ENCODE measurements at regions not wholly inside any gene's neighbourhood (a gene's known extent, or its start where the extent isn't known, plus 50 kb on each side); places are given as distances from the start of the nearest gene placed in this dataset.

GRCh38 chr3:178193846-178194245, 342.4 kb upstream of the KCNMB2 start:
- no peak for TF ChIP-seq CTCF (IDR thresholded peaks at IDR 0.05; ENCODE audit: unreplicated experiment in 3 of 3)
- Mint-ChIP-seq H3K4me3 (no peak overlapping the region), H3K36me3 (ENCODE audit: low read depth) (peaks cover 3% of the 10 kb centered on the region), H3K4me1 (no peaks in the 10 kb centered on the region), H3K27me3 (ENCODE audit: low read depth) (no peaks in the 10 kb centered on the region), H3K9me3 (peaks cover 7% of the 10 kb centered on the region), H3K27ac (no peak overlapping the region)

GRCh38 chr3:178194539-178194938, 341.7 kb upstream of the KCNMB2 start:
- no peaks in the 10 kb centered on the region for H3K4me1 Mint-ChIP-seq
- H3K36me3 Mint-ChIP-seq (ENCODE audit: low read depth) = peaks cover 3% of the 10 kb centered on the region
- H3K4me3 Mint-ChIP-seq = no peak overlapping the region
- H3K27me3 Mint-ChIP-seq (ENCODE audit: low read depth) = no peaks in the 10 kb centered on the region
- TF ChIP-seq CTCF (IDR thresholded peaks at IDR 0.05; ENCODE audit: unreplicated experiment in 3 of 3) = no peak
- no peak overlapping the region for H3K27ac Mint-ChIP-seq
- peaks cover 7% of the 10 kb centered on the region for H3K9me3 Mint-ChIP-seq

GRCh38 chr3:178195824-178196223, 340.4 kb upstream of the KCNMB2 start:
- Mint-ChIP-seq H3K4me3 (no peak overlapping the region), H3K27me3 (ENCODE audit: low read depth) (no peaks in the 10 kb centered on the region), H3K27ac (no peak overlapping the region), H3K36me3 (ENCODE audit: low read depth) (peaks cover 3% of the 10 kb centered on the region), H3K4me1 (no peaks in the 10 kb centered on the region), H3K9me3 (peaks cover 7% of the 10 kb centered on the region)
- no peak for TF ChIP-seq CTCF (IDR thresholded peaks at IDR 0.05; ENCODE audit: unreplicated experiment in 3 of 3)

- TF ChIP-seq CTCF (IDR thresholded peaks at IDR 0.05; ENCODE audit: unreplicated experiment in 3 of 3) = no peak
- Mint-ChIP-seq H3K27me3 (ENCODE audit: low read depth) (no peaks in the 10 kb centered on the region), H3K9me3 (peaks cover 2% of the 10 kb centered on the region), H3K27ac (no peak overlapping the region), H3K4me1 (peaks cover 11% of the 10 kb centered on the region), H3K4me3 (no peak overlapping the region), H3K36me3 (ENCODE audit: low read depth) (no peaks in the 10 kb centered on the region)
Observed at GRCh38 chr3:178198329-178198728, 337.9 kb upstream of the KCNMB2 start.

GRCh38 chr3:178200316-178200715, 335.9 kb upstream of the KCNMB2 start:
- Mint-ChIP-seq H3K4me3 (no peak overlapping the region), H3K27me3 (ENCODE audit: low read depth) (no peaks in the 10 kb centered on the region), H3K4me1 (peaks cover 22% of the 10 kb centered on the region), H3K36me3 (ENCODE audit: low read depth) (no peaks in the 10 kb centered on the region), H3K27ac (no peak overlapping the region), H3K9me3 (no peaks in the 10 kb centered on the region)
- TF ChIP-seq CTCF (IDR thresholded peaks at IDR 0.05; ENCODE audit: unreplicated experiment in 3 of 3) = no peak

- Mint-ChIP-seq H3K4me3 (no peak overlapping the region), H3K4me1 (peaks cover 22% of the 10 kb centered on the region), H3K36me3 (ENCODE audit: low read depth) (no peaks in the 10 kb centered on the region), H3K27ac (no peak overlapping the region), H3K27me3 (ENCODE audit: low read depth) (no peaks in the 10 kb centered on the region), H3K9me3 (no peaks in the 10 kb centered on the region)
- TF ChIP-seq CTCF (IDR thresholded peaks at IDR 0.05; ENCODE audit: unreplicated experiment in 3 of 3) = no peak
Observed at GRCh38 chr3:178201714-178202113, 334.5 kb upstream of the KCNMB2 start.

Measured in nephron (organoid).